Neuronal stem cell (in vitro differentiated cells): ENCODE measurements at regions not wholly inside any gene's neighbourhood (a gene's known extent, or its start where the extent isn't known, plus 50 kb on each side); places are given as distances from the start of the nearest gene placed in this dataset.

Experiments used
- DNase-seq: peaks from one replicate; pipeline ENCODE4 v3.0.0-alpha.2; 2013; ENCODE audit warnings: low spot score
- H2AFZ ChIP-seq: one replicate; pipeline ENCODE4 v1.6.1; 2013; ENCODE audit warnings: mild to moderate bottlenecking, low read length, inconsistent platforms
- H2AK5ac ChIP-seq: 2 replicates; pipeline ENCODE4 v1.6.1; 2013; ENCODE audit warnings: low read depth, mild to moderate bottlenecking, inconsistent platforms, low read length, moderate library complexity, mixed read lengths
- H2BK120ac ChIP-seq: 2 replicates; pipeline ENCODE4 v1.6.1; 2013; ENCODE audit warnings: low read depth, mild to moderate bottlenecking, inconsistent platforms, low read length, moderate library complexity, mixed read lengths
- H2BK12ac ChIP-seq: one replicate; pipeline ENCODE4 v1.6.1; 2013; ENCODE audit warnings: low read length, inconsistent platforms
- H2BK15ac ChIP-seq: 2 replicates; pipeline ENCODE4 v1.6.1; 2013; ENCODE audit warnings: mild to moderate bottlenecking, low read length, inconsistent platforms, mixed read lengths
- H2BK5ac ChIP-seq: one replicate; pipeline ENCODE4 v1.6.1; 2013; ENCODE audit warnings: inconsistent platforms, mild to moderate bottlenecking, low read length, moderate library complexity
- H3K14ac ChIP-seq: one replicate; pipeline ENCODE4 v1.6.1; 2013; ENCODE audit warnings: low read length, inconsistent platforms
- H3K18ac ChIP-seq: 2 replicates; pipeline ENCODE4 v1.6.1; 2013; ENCODE audit warnings: low read length, inconsistent platforms
- H3K23ac ChIP-seq: 2 replicates; pipeline ENCODE4 v1.6.1; 2013; ENCODE audit warnings: low read depth, mild to moderate bottlenecking, mixed read lengths, low read length, inconsistent platforms; ENCODE audit not compliant: poor library complexity
- H3K27ac ChIP-seq: replicated peaks from 3 replicates; pipeline ENCODE4 v1.5.1; 2013; ENCODE audit warnings: low read length, inconsistent platforms
- H3K27me3 ChIP-seq, 3 experiments: 2 replicates each; pipeline ENCODE4 v1.6.1; 2013; ENCODE audit warnings: low read length in 3 of 3, mild to moderate bottlenecking in 2 of 3, inconsistent platforms in 1 of 3, low read depth in 1 of 3, mixed read lengths in 1 of 3, moderate library complexity in 1 of 3; ENCODE audit not compliant: control insufficient read depth in 3 of 3, insufficient read depth in 3 of 3
- H3K36me3 ChIP-seq, 2 donors: replicated peaks in 1 of 2; 2 replicates each; pipeline ENCODE4 v1.6.1; 2013; ENCODE audit warnings: low read length in 2 of 2; ENCODE audit not compliant: control insufficient read depth in 2 of 2, insufficient read depth in 2 of 2
- H3K4ac ChIP-seq: 2 replicates; pipeline ENCODE4 v1.6.1; 2013; ENCODE audit warnings: inconsistent platforms, mild to moderate bottlenecking, low read length, moderate library complexity
- H3K4me1 ChIP-seq, 2 donors: 1 replicate in 1 of 2; 2 replicates in 1 of 2; pipeline ENCODE4 v1.6.1; 2013; ENCODE audit warnings: low read length in 2 of 2, low read depth in 1 of 2; ENCODE audit not compliant: control insufficient read depth in 2 of 2, insufficient read depth in 1 of 2
- H3K4me2 ChIP-seq: one replicate; pipeline ENCODE4 v1.6.1; 2013; ENCODE audit warnings: mild to moderate bottlenecking, low read length, inconsistent platforms; ENCODE audit not compliant: insufficient read depth, poor library complexity, severe bottlenecking
- H3K4me3 ChIP-seq, 2 donors: 2 replicates each; pipeline ENCODE4 v1.5.1; 2013; ENCODE audit warnings: low read length in 2 of 2, mild to moderate bottlenecking in 2 of 2, inconsistent platforms in 1 of 2, moderate library complexity in 1 of 2
- H3K79me1 ChIP-seq: one replicate; pipeline ENCODE4 v1.6.1; 2013; ENCODE audit warnings: low read depth, mild to moderate bottlenecking, inconsistent platforms, low read length, moderate library complexity
- H3K9ac ChIP-seq: one replicate; pipeline ENCODE4 v1.6.1; 2013; ENCODE audit warnings: mild to moderate bottlenecking, low read depth, low read length, inconsistent platforms; ENCODE audit not compliant: poor library complexity
- H3K9me3 ChIP-seq, 2 donors: replicated peaks in 1 of 2; 2 replicates each; pipeline versions ENCODE3 to v1.6.1; 2013; ENCODE audit warnings: low read length in 2 of 2, mild to moderate bottlenecking in 2 of 2, inconsistent platforms in 1 of 2, low read depth in 1 of 2, mixed read lengths in 1 of 2, moderate library complexity in 1 of 2; ENCODE audit not compliant: control insufficient read depth in 2 of 2, insufficient read depth in 1 of 2
- H4K8ac ChIP-seq: one replicate; pipeline ENCODE4 v1.6.1; 2013; ENCODE audit warnings: low read depth, mild to moderate bottlenecking, inconsistent platforms, low read length, moderate library complexity
- H4K91ac ChIP-seq: one replicate; pipeline ENCODE4 v1.6.1; 2013; ENCODE audit warnings: low read length, low read depth, mild to moderate bottlenecking, inconsistent platforms; ENCODE audit not compliant: poor library complexity
- WGBS, 2 donors: extraction: QIAGEN DNeasy Blood & Tissue Kit; methylation state at CpG; one replicate each; pipeline ENCODE4 v1.1.7; 2013; ENCODE audit warnings: missing lambda C conversion rate in 2 of 2, mixed read lengths in 1 of 2; ENCODE audit not compliant: insufficient read length in 2 of 2, insufficient replicate concordance in 1 of 2; ENCODE audit errors: extremely low coverage in 2 of 2; 5-methylcytosine and 5-hydroxymethylcytosine counted together

GRCh38 chr13:61838568-61838967, 422.9 kb upstream of the PCDH20 start:
- Histone ChIP-seq H3K14ac (no peak overlapping the region), H2BK12ac (no peak overlapping the region), H3K4me2 (no peak overlapping the region), H2AK5ac (no peak overlapping the region), H3K27me3 (no peaks in the 10 kb centered on the region), H2AFZ (no peak overlapping the region), H2BK120ac (no peak overlapping the region), H3K18ac (no peak overlapping the region), H2BK15ac (no peak overlapping the region), H4K91ac (no peak overlapping the region), H3K4me3 (no peak overlapping the region), H3K4ac (no peak overlapping the region), H3K4me1 (no peaks in the 10 kb centered on the region), H3K9ac (no peak overlapping the region), H3K36me3 (no peaks in the 10 kb centered on the region), H4K8ac (no peak overlapping the region), H3K27ac (no peak overlapping the region), H3K9me3 (no peaks in the 10 kb centered on the region), H2BK5ac (no peak overlapping the region), H3K79me1 (no peaks in the 10 kb centered on the region), H3K23ac (no peak overlapping the region)
- no CpG with 5 or more reads among the region's 2 CpGs for WGBS, 2 donors
- no peak for DNase-seq

GRCh38 chr13:61833228-61833627, 417.6 kb upstream of the PCDH20 start:
- Histone ChIP-seq H3K4ac (no peak overlapping the region), H3K18ac (no peak overlapping the region), H3K36me3 (no peaks in the 10 kb centered on the region), H4K8ac (no peak overlapping the region), H2BK15ac (no peak overlapping the region), H3K4me2 (no peak overlapping the region), H3K27ac (no peak overlapping the region), H4K91ac (no peak overlapping the region), H3K9ac (no peak overlapping the region), H3K4me1 (no peaks in the 10 kb centered on the region), H3K79me1 (no peaks in the 10 kb centered on the region), H3K14ac (no peak overlapping the region), H3K4me3 (no peak overlapping the region), H2BK5ac (no peak overlapping the region), H2BK120ac (no peak overlapping the region), H3K23ac (no peak overlapping the region), H2AK5ac (no peak overlapping the region), H2BK12ac (no peak overlapping the region), H2AFZ (no peak overlapping the region), H3K27me3 (no peaks in the 10 kb centered on the region), H3K9me3 (no peaks in the 10 kb centered on the region)
- WGBS, 2 donors, result no CpG with 5 or more reads among the region's 3 CpGs
- no peak for DNase-seq

DNA sequence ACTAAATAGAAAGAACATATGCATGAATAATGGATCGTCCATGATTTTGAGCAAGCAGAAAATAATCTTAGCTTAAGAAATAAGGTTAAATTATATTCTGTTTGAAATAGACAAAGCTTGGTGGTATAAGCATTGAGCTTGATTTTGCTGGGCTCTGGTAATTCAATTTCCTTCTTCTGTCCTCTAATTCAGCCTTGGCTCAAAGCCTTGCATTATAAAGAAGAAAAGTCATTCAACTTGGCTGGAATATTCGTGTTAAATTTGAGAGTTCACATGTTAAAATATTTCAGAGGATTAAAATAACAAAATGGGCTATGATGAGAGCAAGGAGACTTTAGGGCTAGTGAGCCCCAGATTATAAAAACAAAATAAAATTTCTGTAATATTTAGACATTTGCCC, 415.4 kb upstream of the PCDH20 start:
- Histone ChIP-seq H3K4me1 (no peaks in the 10 kb centered on the region), H3K27ac (no peak overlapping the region), H2AFZ (no peak overlapping the region), H3K79me1 (no peaks in the 10 kb centered on the region), H3K23ac (no peak overlapping the region), H2BK120ac (no peak overlapping the region), H4K91ac (no peak overlapping the region), H2AK5ac (no peak overlapping the region), H2BK12ac (no peak overlapping the region), H2BK5ac (no peak overlapping the region), H3K18ac (no peak overlapping the region), H3K36me3 (no peaks in the 10 kb centered on the region), H3K4ac (no peak overlapping the region), H3K14ac (no peak overlapping the region), H3K4me3 (no peak overlapping the region), H3K4me2 (no peak overlapping the region), H4K8ac (no peak overlapping the region), H2BK15ac (no peak overlapping the region), H3K9me3 (no peaks in the 10 kb centered on the region), H3K9ac (no peak overlapping the region), H3K27me3 (no peaks in the 10 kb centered on the region)
- WGBS, 2 donors, result no CpG with 5 or more reads among the region's 2 CpGs
- DNase-seq, result no peak

DNA sequence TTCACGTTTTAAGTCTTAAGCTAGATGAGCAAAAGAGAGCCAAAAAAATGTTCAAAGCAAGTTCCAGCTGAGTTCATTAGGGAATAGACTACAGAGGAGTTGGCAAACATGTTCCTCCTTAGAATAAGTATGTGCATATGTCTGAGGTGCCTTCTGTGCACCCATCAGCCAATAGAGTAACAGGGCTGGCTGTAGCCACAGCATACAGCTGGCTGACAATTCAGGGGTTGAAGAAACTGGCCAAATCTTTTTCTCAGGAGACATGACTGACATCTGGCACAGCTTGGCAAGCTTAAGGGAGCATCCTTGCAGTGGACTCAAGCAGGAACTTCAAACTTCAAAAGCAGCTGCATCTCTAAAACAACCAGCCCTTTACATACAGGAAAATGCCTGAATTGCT, 414.8 kb upstream of the PCDH20 start:
- no peak overlapping the region for H2BK12ac ChIP-seq
- H3K4me1 ChIP-seq, result no peaks in the 10 kb centered on the region
- no peak overlapping the region for H4K8ac ChIP-seq
- H2BK5ac ChIP-seq, result no peak overlapping the region
- H3K9me3 ChIP-seq, result no peaks in the 10 kb centered on the region
- no peak overlapping the region for H3K4ac ChIP-seq
- no CpG with 5 or more reads among the region's 1 CpG for WGBS, 2 donors
- no peaks in the 10 kb centered on the region for H3K36me3 ChIP-seq
- H3K27me3 ChIP-seq, result no peaks in the 10 kb centered on the region
- H3K14ac ChIP-seq, result no peak overlapping the region
- H4K91ac ChIP-seq, result no peak overlapping the region
- H3K79me1 ChIP-seq, result no peaks in the 10 kb centered on the region
- H3K4me2 ChIP-seq, result no peak overlapping the region
- no peak overlapping the region for H3K4me3 ChIP-seq
- H2BK120ac ChIP-seq, result no peak overlapping the region
- H2BK15ac ChIP-seq, result no peak overlapping the region
- H2AFZ ChIP-seq, result no peak overlapping the region
- no peak for DNase-seq
- no peak overlapping the region for H3K9ac ChIP-seq
- H2AK5ac ChIP-seq, result no peak overlapping the region
- no peak overlapping the region for H3K23ac ChIP-seq
- no peak overlapping the region for H3K18ac ChIP-seq
- H3K27ac ChIP-seq, result no peak overlapping the region
